NCI-H1092 (cell line): ENCODE measurements at regions not wholly inside any gene's neighbourhood (a gene's known extent, or its start where the extent isn't known, plus 50 kb on each side); places are given as distances from the start of the nearest gene placed in this dataset.
A peak's percentile ranks its signal among the peaks of the same experiment; 100 is the strongest.

Source experiments
- DNase-seq: peaks from one replicate; lab custom pipeline; 2025; lab: John Stamatoyannopoulos, UW

DNA sequence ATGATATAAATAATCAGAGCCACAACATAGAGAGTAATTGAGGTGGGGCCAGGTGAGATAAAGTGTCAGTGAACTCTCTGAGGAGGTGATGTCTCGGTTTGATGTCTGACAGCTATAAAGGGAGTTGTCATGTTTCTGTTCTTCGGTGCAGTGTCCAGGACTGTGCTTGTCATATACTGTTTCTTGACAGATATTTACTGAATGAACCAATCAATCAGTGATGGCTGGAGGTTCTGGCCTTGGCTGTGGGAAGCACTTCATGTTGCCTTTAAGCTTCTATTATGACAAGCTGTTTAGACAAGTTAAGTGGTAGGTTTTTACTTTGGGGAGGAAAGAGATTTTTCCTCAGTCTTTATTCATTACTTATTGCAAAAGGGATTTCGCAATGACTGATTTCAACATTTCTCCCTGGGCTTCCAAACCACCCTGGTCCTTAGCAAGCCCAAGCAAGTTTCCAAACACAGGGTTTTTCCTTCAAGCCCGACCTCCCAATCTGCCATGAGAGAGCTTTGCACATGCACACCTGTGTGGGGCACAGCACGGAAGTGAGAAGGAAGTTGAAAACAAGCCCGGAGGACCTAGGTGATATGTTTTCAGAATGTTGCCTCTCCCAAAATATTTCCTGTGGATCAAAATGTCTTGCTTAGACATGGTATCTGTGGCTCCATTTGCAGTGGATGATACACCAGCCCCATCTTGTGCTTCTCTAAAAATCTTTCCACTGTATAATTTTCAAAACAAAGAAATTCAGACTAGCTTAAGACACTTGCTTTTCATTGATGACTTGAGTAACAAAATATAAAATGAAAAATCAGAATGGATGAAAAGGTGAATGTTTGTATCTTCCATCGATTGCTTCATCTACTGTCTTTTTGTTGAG, 567.3 kb upstream of the BTBD3 start:
- DNase-seq: no peak

DNA sequence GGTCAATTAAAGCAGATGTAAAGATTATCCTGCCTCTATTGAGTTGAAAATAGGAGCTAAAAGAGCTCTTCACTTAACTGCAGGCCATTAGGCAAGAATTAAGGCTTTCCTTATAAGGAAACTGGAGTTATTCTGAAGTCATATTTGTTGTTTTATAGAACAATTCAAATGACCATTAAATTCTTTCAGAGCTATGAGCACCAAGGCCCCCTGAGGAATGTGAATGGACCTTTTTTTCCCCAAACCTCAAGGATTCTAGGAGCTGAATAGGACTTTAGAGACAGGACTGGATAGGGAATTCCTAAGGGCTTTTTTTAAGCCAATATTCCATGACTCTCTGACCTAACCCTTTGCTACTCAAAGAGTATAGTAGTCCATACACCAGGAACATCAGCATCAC, 565.7 kb upstream of the BTBD3 start:
- no peak for DNase-seq

DNA sequence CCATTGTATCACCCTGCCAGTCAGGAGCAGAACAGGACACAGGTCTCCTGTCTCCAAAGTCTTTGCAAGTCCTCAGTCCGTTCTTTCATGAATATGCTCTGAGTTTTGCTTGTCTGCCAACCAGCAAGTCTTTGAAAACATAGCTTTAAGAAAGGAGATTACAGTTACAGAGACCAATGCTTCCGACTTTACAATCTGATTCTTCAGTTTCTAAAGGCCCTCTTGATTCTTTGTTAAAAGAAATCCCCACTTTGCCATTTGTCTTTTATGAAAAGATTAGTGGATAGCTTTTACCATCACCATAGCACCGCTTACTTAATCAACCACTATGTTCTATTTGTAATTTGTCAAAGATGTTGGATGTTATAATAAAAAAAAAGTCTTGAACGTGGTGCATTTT, 562.8 kb upstream of the BTBD3 start:
- DNase-seq: no peak

DNA sequence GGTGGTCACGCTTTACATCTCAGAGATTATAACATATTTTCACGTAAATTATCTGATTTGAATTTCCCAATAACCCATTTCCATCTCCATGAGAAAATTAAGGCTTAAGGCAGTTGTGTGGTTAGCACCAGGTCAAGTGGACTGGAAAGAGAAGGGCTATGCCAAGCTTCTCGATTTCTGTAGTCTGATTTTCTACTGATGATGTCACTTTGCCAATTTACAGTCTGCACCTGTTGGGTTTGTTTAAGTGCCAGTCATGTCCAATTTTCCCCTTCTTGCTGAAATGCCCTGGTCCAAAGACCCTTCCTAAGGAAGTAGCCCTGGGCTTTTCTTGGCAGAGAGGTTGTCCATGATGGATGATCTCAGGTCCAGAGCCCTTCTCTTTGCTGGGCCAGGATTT, 562.3 kb upstream of the BTBD3 start:
- DNase-seq: no peak

DNA sequence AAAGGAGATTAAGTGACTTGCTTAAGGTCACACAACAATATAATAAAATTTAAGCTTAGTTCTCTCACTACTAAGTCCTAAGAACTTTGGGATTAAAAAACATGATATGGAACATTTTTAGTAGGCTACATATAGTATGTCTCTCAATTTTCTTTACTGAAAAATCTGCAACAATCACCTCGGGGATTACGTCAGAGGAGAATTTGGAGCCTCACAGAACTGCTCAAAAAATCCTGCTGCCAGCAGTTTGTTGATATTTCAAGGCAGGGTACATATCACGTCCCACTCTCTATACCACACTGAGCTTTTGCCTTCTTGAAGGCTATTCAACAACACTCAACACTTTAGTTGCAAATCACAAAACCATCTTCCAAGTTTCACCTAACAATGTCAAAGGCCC, 561.6 kb upstream of the BTBD3 start:
- DNase-seq: no peak

DNA sequence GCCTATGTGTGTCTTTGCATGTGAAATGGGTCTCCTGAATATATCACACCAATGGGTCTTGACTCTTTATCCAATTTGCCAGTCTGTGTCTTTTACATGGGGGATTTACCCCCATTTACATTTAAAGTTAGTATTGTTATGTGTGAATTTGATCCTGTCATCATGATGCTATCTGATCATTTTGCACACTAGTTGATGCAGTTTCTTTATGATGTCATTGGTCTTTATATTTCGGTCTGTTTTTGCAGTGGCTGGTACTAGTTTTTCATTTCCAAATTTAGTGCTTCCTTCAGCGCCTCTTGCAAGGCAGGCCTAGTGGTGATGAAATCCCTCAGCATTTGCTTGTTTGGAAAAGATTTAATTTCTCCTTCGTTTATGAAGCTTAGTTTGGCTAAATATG, 555.2 kb upstream of the BTBD3 start:
- DNase-seq: no peak

DNA sequence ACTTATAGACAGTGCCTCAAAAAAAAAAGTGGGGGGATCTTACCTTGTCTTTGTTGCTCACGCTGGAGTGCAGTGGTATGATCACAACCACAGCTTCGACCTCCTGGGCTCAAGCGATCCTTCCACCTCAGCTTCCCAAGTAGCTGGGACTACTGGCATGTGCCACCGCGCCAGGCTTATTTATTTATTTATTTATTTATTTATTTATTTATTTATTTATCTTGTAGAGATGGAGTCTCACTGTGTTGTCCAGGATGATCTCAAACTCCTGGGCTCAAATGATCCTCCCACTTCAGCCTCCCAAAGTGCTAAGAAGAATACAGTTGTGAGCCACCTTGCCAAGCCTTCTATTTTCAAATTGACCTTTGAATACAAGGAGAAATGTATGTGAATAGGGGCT, 553.0 kb upstream of the BTBD3 start:
- no peak for DNase-seq

DNA sequence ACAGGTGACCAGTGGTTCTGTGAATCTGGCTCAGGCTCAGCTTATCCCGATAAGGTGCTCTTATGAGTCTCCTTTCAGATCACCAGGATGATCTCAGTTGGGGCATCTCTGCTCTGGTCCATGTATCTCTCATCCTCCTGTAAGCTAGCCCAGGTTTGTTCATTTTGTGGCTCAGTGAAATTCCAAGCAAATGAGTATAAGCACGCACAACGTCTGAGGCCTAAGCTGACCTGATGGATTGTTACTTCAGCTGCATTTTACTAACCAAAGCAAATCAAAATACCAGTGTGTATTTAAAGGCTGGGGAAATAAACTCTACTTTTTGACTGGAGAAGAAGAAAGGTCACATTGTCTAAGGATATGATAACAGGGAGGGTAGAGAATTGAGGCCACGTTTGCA, 551.0 kb upstream of the BTBD3 start:
- DNase-seq: no peak

DNA sequence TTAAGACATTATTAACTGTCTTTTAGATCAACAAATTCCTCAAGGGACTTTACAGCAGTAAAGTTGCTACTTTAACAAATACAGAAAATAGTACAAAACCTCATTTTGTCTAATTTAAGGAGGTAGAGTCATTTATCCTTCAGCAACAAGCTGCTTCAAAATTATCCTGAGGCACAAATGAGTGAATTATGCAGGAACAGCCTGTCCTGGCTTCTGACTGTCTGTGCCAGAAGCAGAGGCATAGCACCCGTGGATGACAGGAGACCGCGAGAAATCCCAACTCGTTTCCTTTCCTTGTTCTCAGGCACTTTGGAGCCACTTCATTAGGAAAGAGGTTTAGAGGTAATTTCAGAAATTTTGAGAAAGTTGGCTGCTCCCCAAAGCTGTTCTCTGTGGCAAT, 549.2 kb upstream of the BTBD3 start:
- DNase-seq: no peak

DNA sequence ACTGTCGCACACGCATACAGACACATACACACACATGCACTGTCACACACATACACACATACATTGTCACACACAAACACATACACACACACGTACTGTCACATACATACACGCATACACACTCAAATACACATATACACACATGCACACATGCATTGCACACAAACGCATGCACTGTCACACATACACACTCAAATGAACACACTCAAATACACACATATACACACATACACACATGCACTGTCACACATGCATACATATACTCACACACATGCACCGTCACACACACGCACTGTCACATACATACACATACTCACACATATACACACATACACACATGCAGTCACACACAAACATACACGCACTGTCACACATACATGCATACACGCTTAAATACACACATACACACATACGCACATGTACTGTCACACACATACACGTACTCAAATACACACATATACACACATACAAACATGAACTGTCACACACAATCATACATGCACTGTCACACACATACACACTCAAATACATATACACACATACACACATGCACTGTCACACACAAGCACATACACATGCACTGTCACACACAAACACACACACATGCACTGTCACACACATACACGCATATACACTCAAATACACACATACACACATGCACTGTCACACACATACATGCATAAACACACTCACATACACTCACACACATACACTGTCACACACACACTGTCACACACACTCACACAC, 548.6 kb upstream of the BTBD3 start:
- no peak for DNase-seq

DNA sequence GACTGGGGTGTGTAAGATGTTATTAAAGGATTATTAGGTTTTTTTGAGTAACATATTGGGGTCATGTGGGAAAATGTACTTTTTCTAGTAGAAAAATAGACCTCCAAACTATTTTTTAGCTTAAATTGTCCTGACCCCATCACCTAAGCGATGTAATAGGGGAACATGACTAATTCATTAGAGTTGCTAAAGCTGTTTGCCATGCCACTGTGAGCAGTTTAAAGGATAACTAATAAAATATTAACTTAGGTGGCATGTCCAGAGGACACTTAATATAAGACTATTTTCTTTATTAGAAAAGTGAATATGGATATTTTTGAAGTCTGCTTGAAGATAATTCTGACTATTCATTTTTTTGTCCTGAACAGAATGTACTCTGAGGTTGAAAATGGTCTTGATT, 545.9 kb upstream of the BTBD3 start:
- DNase-seq: no peak

DNA sequence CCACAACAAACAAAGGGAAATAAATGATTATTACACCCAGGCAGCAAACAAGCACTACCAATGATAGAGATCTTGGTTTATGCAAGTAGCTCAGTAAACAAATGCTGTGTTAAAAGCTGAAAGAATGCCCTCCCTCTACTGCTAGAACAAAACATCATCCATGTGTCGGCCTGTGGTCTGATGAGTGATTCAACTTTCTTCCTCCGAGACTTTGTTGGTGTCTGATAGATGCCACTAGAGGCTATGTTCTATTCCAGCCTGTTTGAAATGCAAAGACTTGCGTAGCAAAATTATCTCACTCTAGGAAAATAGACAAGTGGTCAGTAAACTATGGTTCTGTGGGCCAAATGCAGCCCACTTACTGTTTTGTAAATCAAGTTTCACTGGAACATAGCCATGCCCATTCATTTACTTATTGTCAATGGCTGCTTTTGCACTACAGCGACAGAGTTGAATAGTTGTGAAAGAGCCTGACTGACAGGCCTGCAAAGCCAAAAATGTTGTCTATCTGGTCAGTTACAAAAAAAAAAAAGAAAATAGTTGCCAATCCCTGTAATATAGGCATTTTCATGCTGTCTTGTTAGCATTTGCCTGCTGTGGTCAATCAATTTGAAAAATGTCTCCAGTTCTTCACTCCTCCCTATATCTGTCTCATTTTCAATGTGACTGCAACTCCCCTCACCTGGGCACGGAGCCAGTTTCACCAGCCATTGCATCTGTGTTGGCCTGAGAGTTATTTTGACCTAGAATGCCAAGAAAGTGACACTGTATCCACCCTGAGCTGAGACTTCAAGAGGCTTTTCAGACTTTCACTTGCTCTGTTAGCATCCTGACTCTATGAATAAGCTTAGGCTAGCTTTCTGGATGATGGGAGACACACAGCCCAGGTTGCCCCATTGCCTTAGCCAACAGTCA, 544.6 kb upstream of the BTBD3 start:
- peak; percentile 36 for DNase-seq

DNA sequence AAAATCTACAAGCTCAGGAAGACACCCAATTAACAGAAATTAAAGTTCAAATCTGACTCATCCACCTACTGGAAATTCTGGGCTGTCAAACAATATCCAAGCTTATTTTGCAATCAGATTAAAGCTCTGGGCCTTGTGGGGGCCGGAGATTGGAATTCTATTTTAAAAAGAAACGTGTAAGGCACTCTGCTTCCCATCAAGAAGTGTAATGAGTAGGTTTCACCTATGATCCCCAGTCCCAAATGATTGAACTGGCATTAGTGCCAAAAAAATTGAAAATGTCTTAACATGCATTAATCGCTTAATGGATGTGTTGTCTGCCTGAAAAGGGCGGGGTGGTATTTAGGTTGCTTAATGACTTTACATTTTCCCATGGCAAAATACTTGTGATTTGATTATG, 542.4 kb upstream of the BTBD3 start:
- DNase-seq: no peak

DNA sequence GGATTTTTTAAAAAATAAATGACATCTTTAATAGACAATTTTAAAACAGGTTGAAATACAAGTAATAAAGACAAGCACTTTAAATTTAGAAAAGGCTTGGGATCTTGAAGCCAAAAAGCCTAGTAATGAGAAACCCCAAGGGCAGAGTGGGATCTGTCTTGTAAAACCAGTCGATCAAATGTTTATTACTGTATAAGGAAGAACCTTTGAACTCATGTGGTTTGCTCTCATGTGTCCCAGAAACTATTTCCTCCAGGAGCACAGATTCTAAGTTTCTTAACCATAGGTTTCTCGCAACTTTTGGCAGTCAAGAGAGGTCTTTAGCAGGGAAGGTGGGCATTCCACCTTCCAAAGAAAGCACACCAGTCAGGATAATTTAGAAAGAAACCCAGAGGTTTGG, 541.7 kb upstream of the BTBD3 start:
- no peak for DNase-seq

DNA sequence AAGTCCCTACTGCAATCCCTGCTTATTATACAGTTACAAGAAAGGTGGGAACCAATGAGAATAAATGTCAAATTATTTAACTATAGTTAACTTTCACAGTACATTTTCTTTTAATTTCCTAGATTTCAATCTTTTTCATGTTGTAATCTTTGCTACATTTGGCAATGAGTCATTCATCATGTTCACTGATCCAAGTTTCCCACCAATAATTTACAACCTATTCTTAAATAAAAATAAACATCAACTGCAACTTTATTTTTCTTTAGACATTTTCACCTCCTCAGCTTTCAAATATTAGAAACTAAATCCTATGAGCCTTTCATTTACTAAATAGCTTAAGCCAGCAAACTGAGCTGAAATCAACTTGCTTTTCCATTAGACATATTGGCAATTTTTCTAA, 541.3 kb upstream of the BTBD3 start:
- DNase-seq: no peak

DNA sequence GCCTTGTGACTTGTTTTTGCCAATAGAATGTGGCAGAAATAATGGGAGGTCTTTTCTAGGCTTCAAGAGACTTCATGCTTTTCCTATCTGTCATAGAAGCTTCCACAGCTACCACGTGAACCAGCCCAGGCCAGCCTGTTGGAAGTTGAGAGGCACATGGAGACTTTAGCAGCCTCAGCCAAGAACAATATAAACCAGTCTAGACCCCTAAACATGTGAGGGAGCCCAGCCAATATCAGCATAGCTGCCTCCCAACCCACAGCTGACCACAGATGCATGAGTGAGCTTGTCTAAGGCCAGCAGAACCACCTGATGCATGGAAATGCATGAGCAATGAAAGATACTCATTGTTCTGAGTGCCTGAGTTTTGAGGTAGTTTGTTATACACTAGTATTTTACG, 540.7 kb upstream of the BTBD3 start:
- DNase-seq: no peak

DNA sequence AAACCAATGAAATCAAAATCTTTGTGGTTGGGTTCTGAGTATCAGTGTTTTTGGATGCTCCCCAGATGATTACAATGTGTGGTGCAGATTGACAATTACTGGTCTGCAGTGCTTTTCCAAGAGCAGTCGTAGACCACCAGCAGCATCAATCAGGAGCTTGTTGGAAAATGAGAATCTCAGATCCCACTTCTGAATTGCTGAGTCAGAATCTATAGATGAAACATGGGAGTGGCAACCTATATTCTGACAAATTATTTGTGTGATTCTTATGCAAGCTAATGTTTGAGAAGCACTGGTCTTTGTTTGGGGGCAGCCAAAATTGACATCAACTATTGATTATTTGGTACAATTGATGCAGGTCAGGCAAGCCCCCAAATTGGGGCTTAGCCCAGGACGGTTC, 539.9 kb upstream of the BTBD3 start:
- DNase-seq: no peak

DNA sequence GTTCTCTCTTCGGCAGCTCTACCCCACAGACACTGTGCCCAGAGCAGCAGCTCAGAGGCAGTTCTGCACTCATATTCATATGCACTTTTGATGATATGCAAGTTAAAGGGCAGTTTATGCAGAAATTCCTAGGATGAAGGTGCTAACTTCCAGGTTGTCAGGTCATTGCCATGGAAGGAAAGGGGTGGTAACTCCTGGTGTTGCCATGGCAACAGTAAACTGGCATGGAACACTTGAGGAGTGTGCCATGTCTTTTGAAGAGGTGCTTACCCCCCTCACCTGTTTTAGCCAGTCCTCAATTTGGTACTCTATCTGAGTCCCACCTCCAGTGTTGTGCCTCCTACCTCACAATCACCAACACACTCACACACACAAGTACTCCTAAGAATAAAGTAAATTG, 539.4 kb upstream of the BTBD3 start:
- DNase-seq: no peak

DNA sequence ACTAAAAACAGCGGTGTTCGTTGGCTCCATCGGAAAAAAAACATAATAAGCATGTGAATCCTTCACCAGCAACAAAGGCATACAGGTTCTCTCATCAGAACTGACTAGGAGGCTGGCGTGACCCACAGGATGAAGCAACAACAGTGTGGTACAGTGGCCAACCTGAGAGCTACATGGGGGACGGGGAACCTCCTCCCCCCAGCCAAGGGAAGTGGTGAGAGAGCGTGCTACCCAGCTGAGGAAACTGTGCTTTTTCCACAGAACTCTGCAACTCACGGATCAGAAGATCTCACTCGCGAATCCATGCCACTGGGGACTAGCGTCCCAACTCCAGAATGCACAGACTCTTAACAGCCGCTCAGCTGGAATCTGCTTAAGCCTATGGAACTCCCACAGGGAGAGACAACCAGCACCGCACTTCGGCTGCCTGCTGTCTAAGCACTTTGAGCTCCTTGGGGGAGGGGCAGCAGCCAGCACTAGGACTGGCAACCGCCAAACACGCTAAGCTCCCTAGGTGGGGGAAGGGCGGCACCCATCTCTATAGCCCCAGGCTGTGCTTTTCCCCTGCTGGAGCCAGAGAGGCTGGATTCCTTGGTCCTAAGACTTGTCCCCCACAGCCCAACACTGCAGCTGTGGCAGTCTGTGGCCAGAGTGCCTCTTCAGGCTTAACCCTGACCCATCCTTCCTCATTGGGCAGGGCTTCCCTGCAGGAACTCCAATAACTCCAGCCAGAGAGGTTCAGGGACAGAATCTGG, 538.3 kb upstream of the BTBD3 start:
- no peak for DNase-seq

DNA sequence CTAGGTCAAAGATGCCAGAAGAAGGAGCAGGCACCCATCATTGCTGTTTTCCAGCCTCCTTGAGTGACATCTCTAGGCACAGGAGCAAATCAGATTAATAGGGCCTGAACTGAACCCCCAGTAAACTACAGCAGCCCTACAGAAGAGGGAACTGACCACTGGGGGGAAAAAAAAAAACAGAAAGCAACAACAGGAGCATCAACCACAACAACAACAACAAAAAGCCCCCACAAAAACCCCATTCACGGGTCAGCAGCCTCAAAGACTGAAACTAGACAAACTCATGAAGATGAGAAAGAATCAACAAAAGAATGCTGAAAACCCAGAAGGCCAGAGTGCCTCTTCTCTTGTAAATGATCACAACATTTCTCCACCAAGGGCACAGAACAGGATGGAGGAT, 537.4 kb upstream of the BTBD3 start:
- DNase-seq: no peak

DNA sequence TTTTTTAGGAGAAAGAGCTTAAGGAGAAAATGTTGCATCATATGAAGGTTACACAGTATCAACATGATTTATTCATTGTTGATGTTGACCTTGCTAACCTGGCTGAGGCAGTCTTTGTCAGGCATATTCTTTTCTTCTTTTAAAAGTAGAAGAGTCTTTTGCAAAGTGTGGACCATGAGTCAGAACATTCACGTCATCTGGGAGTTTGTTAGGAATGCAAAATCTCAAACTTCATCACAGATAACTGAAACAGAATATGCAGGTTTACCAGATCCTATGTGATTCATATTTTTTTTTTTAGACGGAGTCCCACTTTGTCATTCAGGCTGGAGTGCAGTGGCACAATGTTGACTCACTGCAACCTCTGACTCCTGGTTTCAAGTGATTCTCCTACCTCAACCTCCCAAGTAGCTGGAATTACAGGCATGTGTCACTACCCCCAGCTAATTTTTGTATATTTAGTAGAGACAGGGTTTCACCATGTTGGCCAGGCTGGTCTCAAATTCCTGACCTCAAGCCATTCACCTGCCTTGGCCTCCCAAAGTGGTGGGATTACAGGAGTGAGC, 530.4 kb upstream of the BTBD3 start:
- DNase-seq: no peak

DNA sequence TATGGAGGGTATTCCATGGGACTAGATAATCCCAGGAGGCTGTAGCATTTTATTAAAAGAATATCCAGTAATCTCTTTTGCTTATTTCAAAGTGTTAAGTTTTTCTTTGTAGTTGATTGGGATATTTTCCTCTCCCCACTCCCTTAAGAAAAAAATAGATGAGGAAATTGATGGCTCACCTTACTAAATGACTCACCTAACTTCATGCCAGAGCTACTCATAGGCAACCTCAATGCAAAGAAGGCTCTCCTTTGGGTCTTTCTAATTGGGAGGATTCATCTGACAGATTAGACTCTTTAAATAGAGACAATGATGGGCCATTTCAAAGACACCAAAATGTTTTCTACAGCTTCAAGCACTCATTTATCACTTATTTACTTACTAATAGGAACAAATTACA, 528.5 kb upstream of the BTBD3 start:
- DNase-seq: no peak
